Heart left ventricle (tissue), 16 donors: ENCODE measurements at regions not wholly inside any gene's neighbourhood (a gene's known extent, or its start where the extent isn't known, plus 50 kb on each side); places are given as distances from the start of the nearest gene placed in this dataset.

Experiments
- ATAC-seq, 4 donors: fragments of 200-7000 bp; cut with Tn5 transposase; one replicate each; pipeline ENCODE4 v1.9.1; 2020 to 2022; ENCODE audit warnings: moderate library complexity in 4 of 4, mild to moderate bottlenecking in 3 of 4, moderate number of reproducible peaks in 1 of 4
- DNase-seq, 5 donors: peaks; one replicate each; pipeline ENCODE4 v3.0.0-alpha.2; 2020
- H3K27ac ChIP-seq, 12 donors: fragments of 200-600 bp; sonication (generic) in 4 of 12; one replicate each; pipeline versions ENCODE4 v1.5.0 to v1.8.0; 2016 to 2022; ENCODE audit warnings: mild to moderate bottlenecking in 2 of 12
- H3K27me3 ChIP-seq, 9 donors: fragments of 200-600 bp; sonication (generic) in 2 of 9; one replicate each; pipeline versions ENCODE4 v1.5.1 to v1.8.0; 2016 to 2022; ENCODE audit warnings: mild to moderate bottlenecking in 3 of 9
- H3K36me3 ChIP-seq, 9 donors: fragments of 200-600 bp; sonication (generic) in 2 of 9; one replicate each; pipeline versions ENCODE4 v1.5.0 to v1.8.0; 2018 to 2022; ENCODE audit warnings: mild to moderate bottlenecking in 2 of 9
- H3K4me1 ChIP-seq, 12 donors: fragments of 200-600 bp; sonication (generic) in 4 of 12; one replicate each; pipeline versions ENCODE4 v1.5.0 to v1.8.0; 2016 to 2022; ENCODE audit warnings: mild to moderate bottlenecking in 3 of 12
- H3K4me3 ChIP-seq, 12 donors: fragments of 200-600 bp; sonication (generic) in 4 of 12; one replicate each; pipeline versions ENCODE4 v1.5.0 to v1.8.0; 2017 to 2022; ENCODE audit warnings: mild to moderate bottlenecking in 9 of 12, moderate library complexity in 4 of 12
- H3K9me3 ChIP-seq, 12 donors: fragments of 200-600 bp; sonication (generic) in 4 of 12; one replicate each; pipeline versions ENCODE4 v1.5.0 to v1.8.0; 2016 to 2022; ENCODE audit warnings: mild to moderate bottlenecking in 1 of 12
- POLR2A ChIP-seq, 2 donors: fragments of 450-650 bp; IDR thresholded peaks; one replicate each; pipeline ENCODE4 v1.6.1; 2017; ENCODE audit warnings: antibody characterized with exemption in 2 of 2, mild to moderate bottlenecking in 2 of 2, moderate library complexity in 2 of 2
- WGBS, 4 donors: extraction: QIAGEN DNeasy Blood & Tissue Kit in 2 of 4; methylation state at CpG; one replicate each; pipeline versions ENCODE4 v1.1.5 to v1.1.7; 2013 to 2018; 5-methylcytosine and 5-hydroxymethylcytosine counted together
- intact Hi-C, 10 donors: fragments of 100-400 bp; cut with DNase I; formaldehyde crosslinking; loops; one replicate each; pipeline versions ENCODE4 v1.11.1 to v1.14.2; 2022
- TF ChIP-seq, protein P1 (sequence below), 12 donors: fragments of 200-600 bp; sonication (generic) in 4 of 12; IDR thresholded peaks; one replicate each; pipeline versions ENCODE4 v1.5.0 to v1.8.0; 2018 to 2022; ENCODE audit warnings: antibody characterized with exemption in 12 of 12, mild to moderate bottlenecking in 5 of 12
- donor health status: ischemic (EF 13 %, LVEDD 7.1; RV severe dilation, severe dysfunction).
- donor health status: healthy with polysubstance abuse.
- donor health status: DM: no; HTN: yes; CAD: no.
- donor health status: DM: no; HTN: no; CAD: no.
- donor health status: ischemic (EF 25% LVEDD 6.9; RV normal size, moderate dysfunction).
- donor health status: ischemic (EF 25% LVEDD 5.7; RV mildly dilated, moderate dysfunction).
- donor health status: healthy.
- donor health status: DM: yes; HTN: yes; CAD: no.
- donor health status: ischemic (EF 35%, LVEDD 5.7; RV mildly dilated, moderate dysfunction).
- donor health status: nonischemic (EF 11% LVEDD 7.7; RV severe dilation, severe dysfunction).
- donor health status: DM: yes; HTN: yes; CAD: no.
- donor health status: PGD.
- donor health status: ischemic (EF 29% LVEDD 5.4; RV normal size, mild dysfunction).
- donor health status: nonischemic (EF 23%, LVEDD 6.1; RV moderate dilation, normal function).

DNA sequence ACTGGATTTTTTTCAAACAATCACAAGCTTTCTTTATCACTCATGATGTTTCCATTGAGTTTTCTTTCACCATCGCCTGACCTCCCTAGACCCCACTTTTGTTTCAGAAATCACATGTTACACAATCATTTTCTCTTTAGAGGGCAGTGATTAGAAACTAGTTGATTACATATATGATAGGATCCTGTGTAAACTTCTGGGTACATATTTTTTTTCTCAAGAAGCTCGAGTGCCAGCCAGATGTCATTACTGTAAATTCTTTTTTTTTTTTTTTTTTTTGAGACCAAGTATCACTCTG is 62.4 kb upstream of the PSMA6 start:
- Histone ChIP-seq H3K4me1 (peaks cover 0 to 35% (median 0%) of the 10 kb centered on the region in 12 donors), H3K27me3 (no peaks in the 10 kb centered on the region), H3K27ac (no peak overlapping the region), H3K36me3 (no peaks in the 10 kb centered on the region), H3K4me3 (no peak overlapping the region), H3K9me3 (no peaks in the 10 kb centered on the region)
- ATAC-seq (no peak), DNase-seq (no peak)
- 76 to 84% (median 81%) methylated on average over 2 of the region's 2 CpGs for WGBS, 4 donors
- intact Hi-C loops: loop anchor here in 6 of 10 donors (2.0 to 10.0 kb wide), 6 partner anchors 55 to 183 kb away; partner anchors contain the start of gene NFKBIA (in 1 of the 6)
- TF ChIP-seq POLR2A (IDR thresholded peaks at IDR 0.05): no peak

DNA sequence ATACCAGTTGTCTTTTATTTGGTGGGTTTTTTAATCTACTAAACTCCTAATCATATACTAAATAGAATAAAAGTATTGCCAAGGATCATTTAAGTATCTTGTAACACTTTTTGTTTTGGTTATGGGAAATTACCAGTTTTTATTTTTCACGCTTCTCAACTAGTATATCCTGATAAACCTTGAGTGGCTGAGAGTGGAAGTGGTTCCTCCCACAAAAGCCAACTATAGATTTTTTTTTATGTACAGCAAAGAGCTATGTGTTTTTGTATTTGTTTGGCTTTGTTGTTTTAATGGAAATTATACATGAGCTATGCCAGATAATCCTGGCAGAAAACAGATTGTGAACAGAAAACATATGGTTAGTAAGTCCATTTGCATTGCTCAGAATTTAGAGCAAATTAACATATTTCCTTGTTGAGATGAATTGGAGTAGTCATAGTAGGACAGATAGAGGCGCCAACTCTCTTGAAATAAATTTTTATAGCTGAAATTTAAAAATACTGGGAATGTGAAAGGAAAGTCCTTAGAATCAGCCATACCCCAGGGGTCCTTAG is 60.9 kb upstream of the PSMA6 start:
- peaks cover 0 to 37% (median 0%) of the 10 kb centered on the region in 12 donors for H3K4me1 ChIP-seq
- no peak for ATAC-seq
- H3K4me3 ChIP-seq: no peak overlapping the region
- no peaks in the 10 kb centered on the region for H3K27me3 ChIP-seq
- H3K36me3 ChIP-seq: no peaks in the 10 kb centered on the region
- no peak overlapping the region for H3K27ac ChIP-seq
- no peak for TF ChIP-seq POLR2A (IDR thresholded peaks at IDR 0.05)
- TF ChIP-seq, protein P1, sequence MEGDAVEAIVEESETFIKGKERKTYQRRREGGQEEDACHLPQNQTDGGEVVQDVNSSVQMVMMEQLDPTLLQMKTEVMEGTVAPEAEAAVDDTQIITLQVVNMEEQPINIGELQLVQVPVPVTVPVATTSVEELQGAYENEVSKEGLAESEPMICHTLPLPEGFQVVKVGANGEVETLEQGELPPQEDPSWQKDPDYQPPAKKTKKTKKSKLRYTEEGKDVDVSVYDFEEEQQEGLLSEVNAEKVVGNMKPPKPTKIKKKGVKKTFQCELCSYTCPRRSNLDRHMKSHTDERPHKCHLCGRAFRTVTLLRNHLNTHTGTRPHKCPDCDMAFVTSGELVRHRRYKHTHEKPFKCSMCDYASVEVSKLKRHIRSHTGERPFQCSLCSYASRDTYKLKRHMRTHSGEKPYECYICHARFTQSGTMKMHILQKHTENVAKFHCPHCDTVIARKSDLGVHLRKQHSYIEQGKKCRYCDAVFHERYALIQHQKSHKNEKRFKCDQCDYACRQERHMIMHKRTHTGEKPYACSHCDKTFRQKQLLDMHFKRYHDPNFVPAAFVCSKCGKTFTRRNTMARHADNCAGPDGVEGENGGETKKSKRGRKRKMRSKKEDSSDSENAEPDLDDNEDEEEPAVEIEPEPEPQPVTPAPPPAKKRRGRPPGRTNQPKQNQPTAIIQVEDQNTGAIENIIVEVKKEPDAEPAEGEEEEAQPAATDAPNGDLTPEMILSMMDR (IDR thresholded peaks at IDR 0.05): no peak
- intact Hi-C loops: loop anchor here in 3 of 10 donors (5.0 to 10.0 kb wide), 3 partner anchors 54 to 176 kb away; no protein-coding TSS in a partner anchor
- no peak for DNase-seq
- no peaks in the 10 kb centered on the region for H3K9me3 ChIP-seq
- WGBS, 4 donors: 41 to 71% (median 43%) methylated on average over 2 of the region's 2 CpGs

DNA sequence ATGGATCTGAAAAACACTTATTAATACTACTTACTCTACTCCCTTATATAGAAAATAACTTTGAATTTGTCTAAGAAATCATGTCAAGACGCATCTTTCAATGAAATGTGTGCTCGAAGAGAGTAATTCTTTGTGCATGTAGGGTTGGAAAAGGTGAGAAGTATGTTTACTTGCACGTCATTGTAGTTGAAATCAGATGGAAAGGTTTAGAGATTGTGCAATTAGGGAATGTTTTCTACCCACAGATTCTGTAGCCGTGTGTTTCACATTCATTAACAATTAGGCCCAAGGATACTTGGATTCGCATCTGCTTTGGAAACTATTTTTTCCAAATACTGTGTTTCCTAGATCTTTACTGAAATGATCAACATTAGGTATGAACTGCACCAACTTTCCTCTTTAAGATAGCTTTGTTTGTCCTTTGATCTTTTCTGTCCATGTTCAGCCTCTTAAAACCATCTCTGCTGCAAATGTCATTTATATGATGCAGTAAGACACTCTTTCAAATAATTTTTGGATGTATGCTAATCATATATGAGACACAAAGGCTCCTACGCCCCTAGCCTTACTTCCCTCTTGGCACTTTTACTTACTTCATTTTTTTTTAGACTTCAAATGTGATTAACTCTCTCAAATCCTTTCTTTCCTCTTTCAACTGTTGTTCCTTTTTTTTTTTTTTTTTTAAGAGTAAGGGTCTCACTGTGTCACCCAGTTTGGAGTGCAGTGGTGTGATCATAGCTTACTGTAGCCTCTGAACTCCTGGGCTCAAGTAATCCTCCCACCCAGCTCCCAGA is 58.0 kb upstream of the PSMA6 start:
- Histone ChIP-seq H3K4me1 (peaks cover 0 to 37% (median 0%) of the 10 kb centered on the region in 12 donors), H3K27me3 (no peaks in the 10 kb centered on the region), H3K27ac (no peak overlapping the region), H3K9me3 (no peaks in the 10 kb centered on the region), H3K36me3 (peaks cover 0 to 3% (median 0%) of the 10 kb centered on the region in 9 donors), H3K4me3 (no peak overlapping the region)
- TF ChIP-seq, protein P1 (IDR thresholded peaks at IDR 0.05): no peak
- TF ChIP-seq POLR2A (IDR thresholded peaks at IDR 0.05): no peak
- ATAC-seq (no peak), DNase-seq (no peak)
- intact Hi-C loops: loop anchor here in 3 of 10 donors (2.0 to 10.0 kb wide), 4 partner anchors 49 to 173 kb away; no protein-coding TSS in a partner anchor
- 73 to 80% (median 74%) methylated on average over 6 of the region's 6 CpGs for WGBS, 4 donors

DNA sequence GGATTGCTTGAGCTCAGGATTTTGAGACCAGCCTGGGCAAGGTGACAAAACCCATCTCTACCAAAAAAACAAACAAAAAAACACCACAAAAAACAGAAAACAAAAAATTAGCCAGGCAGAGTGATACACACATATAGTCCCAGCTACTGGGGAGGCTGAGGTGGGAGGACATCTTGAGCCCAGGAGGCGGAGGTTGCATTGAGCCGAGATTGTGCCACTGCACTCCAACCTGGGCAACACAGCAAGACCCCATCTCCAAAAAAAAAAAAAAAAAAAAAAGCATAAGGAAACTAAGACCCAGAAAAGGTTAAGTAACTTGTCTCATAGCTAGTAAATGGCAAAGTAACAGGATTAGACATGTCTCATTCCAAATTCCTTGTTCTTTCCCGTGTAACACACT is 56.3 kb upstream of the PSMA6 start:
- Histone ChIP-seq H3K27me3 (no peaks in the 10 kb centered on the region), H3K9me3 (no peaks in the 10 kb centered on the region), H3K36me3 (peaks cover 0 to 3% (median 0%) of the 10 kb centered on the region in 9 donors), H3K27ac (no peak overlapping the region), H3K4me1 (peaks cover 0 to 32% (median 0%) of the 10 kb centered on the region in 12 donors), H3K4me3 (no peak overlapping the region)
- intact Hi-C loops: loop anchor here in 2 of 10 donors (2.0 to 10.0 kb wide), 2 partner anchors 47 to 49 kb away; no protein-coding TSS in a partner anchor
- WGBS, 4 donors: 94 to 96% (median 94%) methylated on average over 3 of the region's 3 CpGs
- ATAC-seq (no peak), DNase-seq (no peak)
- TF ChIP-seq, protein P1 (IDR thresholded peaks at IDR 0.05): no peak
- no peak for TF ChIP-seq POLR2A (IDR thresholded peaks at IDR 0.05)
